Epithelial cell of proximal tubule (primary cell): ENCODE measurements at regions not wholly inside any gene's neighbourhood (a gene's known extent, or its start where the extent isn't known, plus 50 kb on each side); places are given as distances from the start of the nearest gene placed in this dataset.
"Not testable (repeated sequence)": the region's sequence is repeated elsewhere in the genome, so short reads cannot be mapped to it uniquely, and the experiment has no call there.

ENCODE experiments used
- DNase-seq: peaks from one replicate; pipeline ENCODE4 v3.0.0-alpha.2; 2011; ENCODE audit warnings: low read depth
- H3K4me3 ChIP-seq: 2 replicates; pipeline ENCODE4 v1.5.1; 2011; ENCODE audit warnings: low read depth, mild to moderate bottlenecking, low read length
- TF ChIP-seq, protein P1 (sequence below): conservative IDR thresholded peaks from 2 replicates; pipeline ENCODE4 v1.5.1; 2012; ENCODE audit warnings: low read depth, mild to moderate bottlenecking, low read length

DNA sequence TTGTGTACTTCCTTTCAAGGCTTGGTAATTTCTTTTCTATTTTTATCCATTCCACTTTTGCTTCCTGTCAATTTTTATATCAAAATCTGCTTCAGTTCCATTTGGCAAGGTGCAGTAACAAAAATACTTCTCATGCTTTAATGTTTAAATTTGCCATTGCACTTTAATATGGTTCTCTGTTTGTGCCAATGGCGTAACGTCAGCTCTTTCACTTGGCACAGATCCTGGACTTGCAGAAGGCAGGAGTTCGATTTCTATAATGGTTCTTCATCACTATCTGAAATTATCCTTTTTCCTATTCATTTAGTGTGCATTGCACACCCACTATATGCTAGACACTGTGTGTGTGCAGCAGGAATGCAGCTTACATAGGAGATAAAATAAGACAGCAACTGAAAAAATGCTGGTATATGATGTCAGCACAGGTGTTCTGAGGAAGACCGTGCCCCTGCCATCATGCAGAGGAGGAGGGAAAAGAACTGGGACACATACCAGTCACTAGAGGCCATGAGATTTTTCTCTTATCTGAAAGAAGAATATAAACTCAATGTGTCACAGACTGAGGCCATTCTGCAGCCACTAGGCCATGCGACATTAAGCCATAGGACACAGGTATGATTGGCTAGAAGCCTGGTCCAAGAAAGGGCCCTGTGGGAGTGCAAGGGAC is 298.2 kb downstream of the RPAP3 start:
- H3K4me3 ChIP-seq, result no peak overlapping the region
- TF ChIP-seq, protein P1, sequence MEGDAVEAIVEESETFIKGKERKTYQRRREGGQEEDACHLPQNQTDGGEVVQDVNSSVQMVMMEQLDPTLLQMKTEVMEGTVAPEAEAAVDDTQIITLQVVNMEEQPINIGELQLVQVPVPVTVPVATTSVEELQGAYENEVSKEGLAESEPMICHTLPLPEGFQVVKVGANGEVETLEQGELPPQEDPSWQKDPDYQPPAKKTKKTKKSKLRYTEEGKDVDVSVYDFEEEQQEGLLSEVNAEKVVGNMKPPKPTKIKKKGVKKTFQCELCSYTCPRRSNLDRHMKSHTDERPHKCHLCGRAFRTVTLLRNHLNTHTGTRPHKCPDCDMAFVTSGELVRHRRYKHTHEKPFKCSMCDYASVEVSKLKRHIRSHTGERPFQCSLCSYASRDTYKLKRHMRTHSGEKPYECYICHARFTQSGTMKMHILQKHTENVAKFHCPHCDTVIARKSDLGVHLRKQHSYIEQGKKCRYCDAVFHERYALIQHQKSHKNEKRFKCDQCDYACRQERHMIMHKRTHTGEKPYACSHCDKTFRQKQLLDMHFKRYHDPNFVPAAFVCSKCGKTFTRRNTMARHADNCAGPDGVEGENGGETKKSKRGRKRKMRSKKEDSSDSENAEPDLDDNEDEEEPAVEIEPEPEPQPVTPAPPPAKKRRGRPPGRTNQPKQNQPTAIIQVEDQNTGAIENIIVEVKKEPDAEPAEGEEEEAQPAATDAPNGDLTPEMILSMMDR, result no peak
- DNase-seq, result no peak

DNA sequence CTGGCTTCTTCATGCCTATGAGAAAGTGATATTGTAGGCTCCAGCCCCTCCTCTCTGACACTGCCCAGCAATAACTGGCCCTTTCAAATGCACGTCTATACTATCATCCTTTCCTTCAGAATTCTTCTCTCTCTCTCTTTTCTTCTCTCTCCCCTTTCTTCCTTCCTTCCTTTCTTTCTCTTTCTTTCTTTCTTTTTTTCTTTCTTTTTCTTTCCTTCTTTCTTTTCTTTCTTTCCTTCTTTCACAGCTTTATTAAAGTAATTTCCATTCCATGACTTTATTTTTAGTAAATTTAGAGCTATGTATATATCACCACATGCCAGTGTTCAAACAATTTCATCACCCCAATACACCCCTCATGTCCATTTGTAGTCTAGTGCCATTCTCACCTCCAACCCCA is 302.1 kb downstream of the RPAP3 start:
- DNase-seq, result no peak
- H3K4me3 ChIP-seq, result no peak overlapping the region
- TF ChIP-seq, protein P1, result no peak

DNA sequence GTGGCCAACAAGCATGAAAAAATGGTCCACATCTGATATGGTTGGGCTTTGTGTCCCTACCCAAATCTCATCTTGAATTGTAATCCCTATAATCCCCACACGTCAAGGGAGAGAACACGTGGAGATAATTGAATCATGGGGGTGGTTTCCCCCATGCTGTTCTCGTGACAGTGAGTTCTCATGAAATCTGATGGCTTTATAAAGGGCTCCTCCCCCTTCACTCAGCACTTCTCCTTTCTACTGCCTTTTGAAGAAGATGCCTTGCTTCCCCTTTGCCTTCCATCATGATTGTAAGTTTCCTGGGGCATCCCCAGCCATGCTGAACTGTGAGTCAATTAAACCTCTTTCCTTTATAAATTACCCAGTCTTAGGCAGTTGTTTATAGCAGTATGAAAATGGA is 304.6 kb downstream of the RPAP3 start:
- not testable (repeated sequence) for DNase-seq

DNA sequence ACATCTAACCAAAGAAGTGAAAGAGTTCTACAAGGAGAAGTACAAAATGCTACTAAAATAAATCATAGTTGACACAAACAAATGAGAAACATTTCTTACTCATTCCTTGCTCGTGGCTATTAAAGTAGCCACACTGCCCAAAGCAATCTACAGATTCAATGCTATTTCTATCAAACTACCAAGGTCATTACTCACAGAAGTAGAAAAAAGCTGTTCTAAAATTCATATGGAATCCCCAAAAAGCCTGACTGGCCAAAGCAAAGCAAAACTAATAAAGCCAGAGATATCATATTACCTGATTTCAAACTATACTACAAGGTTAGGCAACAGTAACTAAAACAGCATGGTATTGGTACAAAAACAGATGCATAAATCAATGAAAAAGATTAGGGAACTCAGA is 305.6 kb downstream of the RPAP3 start:
- TF ChIP-seq, protein P1, result no peak
- H3K4me3 ChIP-seq, result no peak overlapping the region
- DNase-seq, result no peak

More for the DNA sequence above, 304.6 kb downstream of the RPAP3 start:
- not testable (repeated sequence) for H3K4me3 ChIP-seq

DNA sequence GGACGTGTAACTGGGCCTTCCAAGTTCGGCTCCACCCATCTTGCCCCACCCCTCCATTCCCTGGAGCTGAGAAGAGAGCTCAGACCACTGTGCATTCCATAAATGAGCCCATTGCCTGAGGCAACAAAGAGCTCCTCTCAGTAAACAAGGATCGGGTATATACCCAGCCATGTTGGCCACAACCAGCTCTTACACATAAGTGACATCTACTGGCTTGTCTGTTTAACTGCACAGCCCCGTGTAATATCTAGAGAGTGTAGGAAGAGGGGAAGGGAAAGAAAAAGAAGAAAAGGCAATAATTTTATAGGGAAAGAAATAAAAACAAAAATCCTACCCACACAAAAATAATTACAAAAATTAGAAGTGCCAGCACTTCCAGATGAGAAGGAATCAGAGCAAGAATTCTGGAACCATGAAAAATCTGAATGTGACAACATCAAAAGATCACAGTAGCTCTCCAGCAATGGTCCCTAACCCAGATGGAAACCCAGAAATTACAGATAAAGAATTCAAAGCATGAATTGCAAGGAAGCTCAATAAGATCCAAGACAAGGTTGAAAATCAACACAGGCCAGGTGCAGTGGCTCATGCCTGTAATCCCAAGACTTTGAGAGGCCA is 308.1 kb downstream of the RPAP3 start:
- DNase-seq, result no peak
- H3K4me3 ChIP-seq, result no peak overlapping the region
- TF ChIP-seq, protein P1, result peak; percentile 85

DNA sequence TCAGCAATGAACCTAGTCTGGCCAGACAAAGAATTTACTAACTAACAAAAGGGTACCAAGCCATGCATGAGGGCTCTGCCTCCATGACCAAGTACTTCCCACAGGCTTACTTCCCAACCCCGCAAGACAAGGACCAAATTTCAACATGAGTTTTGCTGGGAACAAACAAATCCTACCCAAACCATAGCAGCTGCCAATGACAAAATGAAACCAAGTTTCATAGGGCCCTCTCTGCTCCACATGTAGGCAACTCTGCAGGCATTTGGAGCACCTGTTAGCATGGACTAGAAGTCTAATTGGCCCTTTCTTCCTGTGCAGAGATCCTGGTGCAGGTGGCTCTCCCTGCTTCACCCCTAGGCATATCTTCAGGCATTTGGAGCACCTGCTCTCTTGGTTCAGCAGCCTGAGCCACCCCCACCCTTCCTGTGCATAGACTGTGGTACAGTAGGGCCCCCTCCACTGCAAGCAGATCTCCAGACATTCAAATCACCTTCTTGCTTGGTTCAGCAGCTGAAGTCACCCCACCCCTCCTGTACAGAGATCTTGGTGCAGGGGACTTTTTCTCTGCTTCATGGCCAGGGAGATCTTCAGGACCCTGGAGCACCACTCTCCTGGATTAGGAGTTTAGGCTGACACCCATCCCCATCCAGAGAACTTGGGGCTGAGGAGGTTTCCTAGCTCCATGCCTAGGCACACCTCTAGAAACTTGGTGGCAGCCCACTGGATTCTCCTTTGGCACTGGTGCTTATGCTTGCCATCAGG is 308.7 kb downstream of the RPAP3 start:
- no peak for DNase-seq
- TF ChIP-seq, protein P1, result no peak
- no peak overlapping the region for H3K4me3 ChIP-seq

DNA sequence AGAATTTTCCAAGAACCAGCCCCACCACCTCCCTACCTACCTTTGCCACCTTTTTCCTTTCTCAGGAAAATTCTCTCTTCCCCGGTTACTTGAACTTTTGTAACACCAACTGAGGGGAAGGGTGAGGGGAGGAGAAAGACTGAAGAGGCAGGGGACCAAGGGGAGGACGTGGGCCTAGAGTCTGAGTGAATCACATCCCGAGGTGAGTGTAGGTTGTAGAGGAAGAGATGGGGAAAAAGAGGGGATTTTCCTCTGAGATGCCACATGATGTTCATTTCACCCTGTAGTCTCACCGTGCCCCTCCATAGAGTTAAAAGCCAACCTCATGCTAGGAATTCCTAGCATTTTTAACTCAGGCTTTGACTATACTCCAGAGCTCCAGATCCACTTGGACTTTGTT is 311.8 kb downstream of the RPAP3 start:
- TF ChIP-seq, protein P1, result no peak
- no peak for DNase-seq
- H3K4me3 ChIP-seq, result no peak overlapping the region
